A549 (cell line): ENCODE measurements at regions not wholly inside any gene's neighbourhood (a gene's known extent, or its start where the extent isn't known, plus 50 kb on each side); places are given as distances from the start of the nearest gene placed in this dataset.

Experiments used
- POLR2A ChIP-seq: IDR thresholded peaks from 2 replicates; pipeline ENCODE4 v1.6.1; 2012; ENCODE audit warnings: mild to moderate bottlenecking, low read length
- RARB ChIP-seq: fragments of 250-450 bp; sonication (Bioruptor Pico); IDR thresholded peaks from 2 replicates; pipeline ENCODE4 v1.8.0; 2021; ENCODE audit warnings: mild to moderate bottlenecking, moderate library complexity
- TF ChIP-seq, protein P1 (sequence below): fragments of >200 bp; sonication (Bioruptor Twin); formaldehyde crosslinking; IDR thresholded peaks from 3 replicates; pipeline ENCODE4 v1.5.1; 2016
- TF ChIP-seq, protein P2 (sequence below): IDR thresholded peaks from 2 replicates; pipeline ENCODE4 v1.6.1; 2012

DNA sequence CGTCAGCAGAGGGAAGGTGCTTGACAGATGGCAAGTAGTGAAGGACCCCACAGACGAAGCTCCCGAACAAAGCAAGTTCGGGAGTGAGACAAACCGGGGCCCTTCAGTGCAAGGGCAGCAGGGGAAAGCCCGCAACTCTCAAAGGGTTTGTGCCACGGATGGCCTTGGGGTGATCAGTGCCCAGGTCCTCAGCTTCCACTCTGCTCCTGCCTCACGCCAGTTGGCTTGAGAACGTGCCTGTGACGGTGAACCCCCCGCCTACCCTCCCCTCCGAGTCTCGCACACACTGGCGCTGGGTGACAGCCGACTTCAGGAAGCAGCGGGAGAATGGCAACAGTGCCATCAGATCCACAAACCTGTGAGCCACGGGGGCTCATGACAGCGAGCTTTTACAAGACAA is 56.8 kb upstream of the SALL3 start:
- TF ChIP-seq POLR2A (no peak), RARB (CRISPR knock-in tag) (no peak)
- TF ChIP-seq, protein P1, sequence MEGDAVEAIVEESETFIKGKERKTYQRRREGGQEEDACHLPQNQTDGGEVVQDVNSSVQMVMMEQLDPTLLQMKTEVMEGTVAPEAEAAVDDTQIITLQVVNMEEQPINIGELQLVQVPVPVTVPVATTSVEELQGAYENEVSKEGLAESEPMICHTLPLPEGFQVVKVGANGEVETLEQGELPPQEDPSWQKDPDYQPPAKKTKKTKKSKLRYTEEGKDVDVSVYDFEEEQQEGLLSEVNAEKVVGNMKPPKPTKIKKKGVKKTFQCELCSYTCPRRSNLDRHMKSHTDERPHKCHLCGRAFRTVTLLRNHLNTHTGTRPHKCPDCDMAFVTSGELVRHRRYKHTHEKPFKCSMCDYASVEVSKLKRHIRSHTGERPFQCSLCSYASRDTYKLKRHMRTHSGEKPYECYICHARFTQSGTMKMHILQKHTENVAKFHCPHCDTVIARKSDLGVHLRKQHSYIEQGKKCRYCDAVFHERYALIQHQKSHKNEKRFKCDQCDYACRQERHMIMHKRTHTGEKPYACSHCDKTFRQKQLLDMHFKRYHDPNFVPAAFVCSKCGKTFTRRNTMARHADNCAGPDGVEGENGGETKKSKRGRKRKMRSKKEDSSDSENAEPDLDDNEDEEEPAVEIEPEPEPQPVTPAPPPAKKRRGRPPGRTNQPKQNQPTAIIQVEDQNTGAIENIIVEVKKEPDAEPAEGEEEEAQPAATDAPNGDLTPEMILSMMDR = no peak
- TF ChIP-seq, protein P2, sequence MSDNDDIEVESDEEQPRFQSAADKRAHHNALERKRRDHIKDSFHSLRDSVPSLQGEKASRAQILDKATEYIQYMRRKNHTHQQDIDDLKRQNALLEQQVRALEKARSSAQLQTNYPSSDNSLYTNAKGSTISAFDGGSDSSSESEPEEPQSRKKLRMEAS = no peak
